ENCODE measurements at regions not wholly inside any gene's neighbourhood (a gene's known extent, or its start where the extent isn't known, plus 50 kb on each side); places are given as distances from the start of the nearest gene placed in this dataset.

DNA sequence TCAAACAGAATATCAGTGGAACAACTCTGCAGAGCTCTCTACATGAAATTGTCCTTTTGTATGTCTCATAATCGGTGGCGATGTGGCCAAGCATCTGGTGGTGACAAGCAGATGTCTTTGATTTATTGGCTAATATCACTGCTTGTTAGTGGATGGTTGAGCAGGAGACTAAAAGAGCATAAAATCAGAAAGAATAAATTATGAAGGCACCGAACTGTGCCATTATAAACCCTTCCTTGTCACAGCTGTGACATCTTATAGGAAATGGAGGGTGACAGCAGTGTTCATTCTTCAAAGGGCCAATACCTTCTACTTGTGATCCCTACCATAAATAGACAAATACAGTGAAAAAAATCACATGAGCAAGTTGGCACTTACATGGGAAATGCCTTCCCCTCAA lies 1404.3 kb downstream of the MAT2B start:
- TF ChIP-seq CTCF (IDR thresholded peaks at IDR 0.05; ENCODE audit: extremely low read depth in 1 of 2, insufficient read depth in 1 of 2, low read depth in 1 of 2, low read length in 2 of 2) (no peak), JUN (IDR thresholded peaks at IDR 0.05; ENCODE audit: borderline replicate concordance, insufficient read depth, insufficient read length, low read depth) (no peak), FOS (IDR thresholded peaks at IDR 0.05; ENCODE audit: borderline replicate concordance, insufficient read depth, low read length) (no peak), POLR2AphosphoS5 (IDR thresholded peaks at IDR 0.05; ENCODE audit: insufficient read depth, low read depth, low read length) (no peak), EZH2 (IDR thresholded peaks at IDR 0.05; ENCODE audit: borderline replicate concordance, low read depth, low read length, severe bottlenecking) (no peak), GATA2 (IDR thresholded peaks at IDR 0.05; ENCODE audit: insufficient read depth, insufficient read length, low read depth, low read length) (no peak)
- TF ChIP-seq, protein P1, sequence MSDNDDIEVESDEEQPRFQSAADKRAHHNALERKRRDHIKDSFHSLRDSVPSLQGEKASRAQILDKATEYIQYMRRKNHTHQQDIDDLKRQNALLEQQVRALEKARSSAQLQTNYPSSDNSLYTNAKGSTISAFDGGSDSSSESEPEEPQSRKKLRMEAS (IDR thresholded peaks at IDR 0.05; ENCODE audit: insufficient read depth, insufficient read length), result no peak

Data from endothelial cell of umbilical vein (primary cell).